ENCODE measurements at regions not wholly inside any gene's neighbourhood (a gene's known extent, or its start where the extent isn't known, plus 50 kb on each side); places are given as distances from the start of the nearest gene placed in this dataset.

DNA sequence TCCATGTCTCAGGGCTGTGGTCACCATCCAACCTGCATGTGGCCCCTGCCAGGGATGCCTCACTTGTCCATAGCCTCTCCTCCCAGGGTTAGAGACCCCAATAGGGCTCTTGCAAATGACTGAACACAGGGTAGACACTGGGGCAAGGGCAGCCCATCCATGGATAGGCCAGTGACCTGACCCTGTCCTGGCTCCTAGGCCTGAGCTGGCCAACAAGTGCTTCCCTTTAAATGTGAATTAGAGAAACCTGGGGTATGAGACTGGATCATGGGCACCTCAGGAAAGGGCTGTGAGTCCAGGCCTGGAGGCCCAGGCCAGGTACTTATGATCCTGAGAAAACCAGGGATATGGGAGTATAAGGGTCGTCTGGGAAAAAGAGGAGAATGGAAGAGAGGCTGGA, 64.5 kb downstream of the COPS8 start:
- DNase-seq = no peak

DNA sequence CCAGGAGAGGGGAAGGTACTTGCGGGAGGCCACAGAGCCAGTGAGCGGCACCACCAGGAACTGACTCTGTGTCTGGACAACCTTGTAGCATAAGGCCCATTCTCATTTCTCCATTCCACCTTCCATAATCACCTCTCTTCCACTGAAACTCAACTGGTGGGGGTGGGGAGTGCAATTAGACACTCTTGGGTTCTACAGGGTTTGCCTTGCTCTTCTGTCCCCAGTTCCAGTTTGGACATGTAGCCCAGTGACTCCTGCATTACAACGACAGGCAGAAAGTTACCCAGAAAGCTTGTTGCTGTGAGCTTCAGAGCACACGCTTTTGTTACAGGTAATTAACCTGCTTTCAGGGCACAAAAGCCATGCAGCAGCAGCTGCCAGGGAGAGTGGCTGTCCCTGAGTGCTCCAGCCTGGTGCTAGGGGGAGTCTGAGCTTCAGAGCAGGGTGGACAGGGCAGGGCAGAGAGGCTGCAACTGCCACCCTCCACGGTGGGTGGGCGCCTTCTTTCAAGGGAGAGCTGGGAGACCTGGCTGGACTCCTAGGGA, 65.2 kb downstream of the COPS8 start:
- no peak for DNase-seq

DNA sequence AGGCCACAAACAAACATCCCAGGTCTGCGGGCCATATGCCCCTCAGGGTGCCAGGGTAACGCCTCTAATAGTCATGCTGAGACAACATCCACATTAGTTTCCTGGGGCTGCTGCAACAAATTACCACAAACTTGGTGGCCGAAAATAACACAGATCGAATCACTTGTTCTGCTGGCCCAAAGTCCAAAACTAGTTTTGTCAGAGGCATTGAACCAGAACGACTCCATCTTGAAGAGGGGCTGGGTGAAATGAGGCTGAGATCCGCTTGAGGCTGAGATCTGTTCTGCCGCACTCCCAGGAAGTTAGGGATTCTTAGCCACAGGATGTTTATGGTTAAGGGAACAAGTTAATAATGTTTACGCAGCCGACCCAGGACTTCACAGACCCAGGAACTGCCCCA, 66.7 kb downstream of the COPS8 start:
- no peak for DNase-seq

DNA sequence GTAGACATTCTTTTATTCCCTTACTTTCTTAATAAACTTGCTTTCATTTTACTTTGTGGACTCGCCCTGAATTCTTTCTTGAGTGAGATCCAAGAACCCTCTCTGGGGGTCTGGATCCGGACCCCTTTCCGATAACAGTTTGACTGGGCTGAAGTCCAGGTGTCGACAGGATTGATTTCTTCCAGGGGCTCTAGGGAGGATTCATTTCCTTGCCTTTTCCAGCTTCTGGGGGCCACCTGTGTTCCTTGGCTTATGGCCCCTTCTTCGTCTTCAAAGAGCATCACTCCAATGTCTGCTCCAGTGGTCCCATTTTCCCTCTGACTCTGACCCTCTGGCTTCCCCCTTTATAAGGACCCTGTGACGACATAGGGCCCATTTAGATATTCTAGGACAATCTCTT, 67.5 kb downstream of the COPS8 start:
- DNase-seq = no peak

DNA sequence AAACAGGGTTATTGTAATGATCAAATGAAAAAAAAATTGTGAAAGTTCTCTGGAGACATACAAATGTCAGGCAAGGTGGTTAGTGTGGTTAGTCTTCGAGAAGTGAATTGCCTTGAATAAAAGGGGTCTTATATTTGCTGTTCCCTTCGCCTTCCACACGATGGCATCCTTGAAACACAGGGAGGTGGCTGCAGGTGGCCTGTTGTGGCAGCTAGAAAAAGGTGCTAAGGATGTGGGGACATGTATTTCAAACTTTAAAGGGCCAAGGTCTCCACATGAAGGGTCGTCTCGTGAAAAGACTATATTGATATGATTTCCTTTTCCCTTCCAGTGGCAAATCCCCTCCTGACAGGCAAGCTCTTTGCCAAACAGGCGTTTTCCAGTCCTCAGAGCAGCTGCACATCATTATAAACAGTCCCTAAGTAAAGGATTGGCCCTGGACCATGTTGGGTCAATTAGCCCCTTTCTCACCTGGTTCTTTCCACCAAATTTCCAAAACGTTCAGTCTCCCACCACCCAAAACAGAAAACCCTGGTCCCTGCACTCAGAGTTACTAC, 68.5 kb downstream of the COPS8 start:
- peak; percentile 19 for DNase-seq

DNA sequence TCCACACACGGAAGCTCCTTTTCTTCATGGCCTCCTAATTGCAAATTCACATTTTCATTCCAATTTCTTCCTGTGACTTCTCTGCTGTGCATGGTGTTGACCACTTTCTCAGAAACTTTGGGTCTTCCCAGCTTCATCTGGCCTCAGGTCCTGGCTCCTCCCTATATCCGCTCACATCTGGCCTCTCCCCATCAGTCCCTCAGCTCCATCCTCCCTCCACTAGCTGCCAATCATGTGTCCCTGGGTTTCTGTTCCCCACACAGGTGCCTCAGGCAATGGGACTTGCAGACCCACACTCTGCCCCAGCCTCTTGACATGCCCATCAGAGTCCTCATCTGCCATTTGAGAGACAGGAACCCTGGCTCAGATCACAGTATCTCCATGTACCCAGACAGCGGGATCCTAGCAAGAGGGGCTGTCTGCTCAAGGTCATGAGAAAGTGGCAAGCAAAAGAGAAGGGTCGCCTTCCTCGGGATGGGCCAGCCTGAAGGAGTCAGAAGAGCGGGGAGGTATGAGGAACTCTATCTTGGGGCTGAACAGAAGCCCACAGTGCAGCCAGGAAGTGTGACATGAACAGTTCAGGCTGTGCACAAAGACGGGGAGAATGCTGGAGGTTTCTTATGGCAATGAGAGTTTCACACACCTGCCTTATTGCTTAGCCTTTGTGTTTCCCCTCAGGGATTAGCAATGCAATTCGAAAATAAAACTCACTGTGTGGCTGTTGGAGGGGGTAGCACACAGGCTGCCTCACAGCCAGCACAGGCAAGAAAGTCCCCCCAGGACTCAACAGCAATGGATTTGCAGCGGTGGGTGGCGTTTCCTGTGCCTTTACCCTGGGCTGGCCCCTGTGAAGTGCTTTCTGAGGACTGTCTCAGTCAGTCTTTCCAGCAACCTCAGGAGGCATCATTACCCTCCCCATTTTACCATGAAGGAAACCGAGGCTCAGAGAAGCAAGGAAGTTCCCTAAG, 69.5 kb downstream of the COPS8 start:
- no peak for DNase-seq

DNA sequence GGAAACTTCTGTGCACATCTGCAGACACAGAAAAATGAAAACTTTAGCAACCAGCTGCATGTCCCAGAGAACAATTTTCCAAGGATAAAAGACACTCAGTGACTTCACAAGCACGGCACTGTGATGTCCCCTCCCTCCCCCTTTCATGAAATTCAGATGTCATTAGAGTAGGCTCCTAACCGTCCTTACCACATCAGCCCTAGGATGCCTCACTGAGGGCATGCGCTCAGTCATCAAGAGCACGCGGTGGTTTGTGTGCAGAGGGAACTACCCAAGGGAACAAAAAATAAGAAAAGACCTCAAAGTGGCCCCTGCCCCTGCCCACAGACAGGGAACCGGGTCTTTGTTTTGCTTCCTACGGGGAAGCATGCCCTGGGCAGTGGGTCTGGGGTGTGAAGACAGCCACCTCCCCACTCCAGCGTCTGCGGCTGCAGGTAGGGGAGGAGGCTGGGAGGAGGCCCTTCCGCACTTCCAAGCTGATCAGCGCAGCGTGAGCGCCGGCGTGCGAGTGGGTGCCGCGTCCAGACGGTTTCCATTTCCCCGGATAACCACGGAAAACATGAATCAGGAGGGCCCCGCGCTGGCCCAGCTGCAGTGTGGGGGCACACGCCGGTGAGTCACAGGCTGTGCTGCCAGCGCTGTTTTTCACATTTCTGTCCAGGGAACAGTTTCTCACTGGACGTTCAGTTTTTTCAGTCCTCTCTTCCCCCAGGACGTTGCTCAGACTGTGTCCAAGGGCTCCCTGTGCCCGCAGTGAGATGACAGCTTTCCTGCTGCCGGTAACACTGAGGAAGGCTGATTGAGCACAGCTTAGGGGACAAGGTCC, 70.6 kb downstream of the COPS8 start:
- peak; percentile 82 for DNase-seq

DNA sequence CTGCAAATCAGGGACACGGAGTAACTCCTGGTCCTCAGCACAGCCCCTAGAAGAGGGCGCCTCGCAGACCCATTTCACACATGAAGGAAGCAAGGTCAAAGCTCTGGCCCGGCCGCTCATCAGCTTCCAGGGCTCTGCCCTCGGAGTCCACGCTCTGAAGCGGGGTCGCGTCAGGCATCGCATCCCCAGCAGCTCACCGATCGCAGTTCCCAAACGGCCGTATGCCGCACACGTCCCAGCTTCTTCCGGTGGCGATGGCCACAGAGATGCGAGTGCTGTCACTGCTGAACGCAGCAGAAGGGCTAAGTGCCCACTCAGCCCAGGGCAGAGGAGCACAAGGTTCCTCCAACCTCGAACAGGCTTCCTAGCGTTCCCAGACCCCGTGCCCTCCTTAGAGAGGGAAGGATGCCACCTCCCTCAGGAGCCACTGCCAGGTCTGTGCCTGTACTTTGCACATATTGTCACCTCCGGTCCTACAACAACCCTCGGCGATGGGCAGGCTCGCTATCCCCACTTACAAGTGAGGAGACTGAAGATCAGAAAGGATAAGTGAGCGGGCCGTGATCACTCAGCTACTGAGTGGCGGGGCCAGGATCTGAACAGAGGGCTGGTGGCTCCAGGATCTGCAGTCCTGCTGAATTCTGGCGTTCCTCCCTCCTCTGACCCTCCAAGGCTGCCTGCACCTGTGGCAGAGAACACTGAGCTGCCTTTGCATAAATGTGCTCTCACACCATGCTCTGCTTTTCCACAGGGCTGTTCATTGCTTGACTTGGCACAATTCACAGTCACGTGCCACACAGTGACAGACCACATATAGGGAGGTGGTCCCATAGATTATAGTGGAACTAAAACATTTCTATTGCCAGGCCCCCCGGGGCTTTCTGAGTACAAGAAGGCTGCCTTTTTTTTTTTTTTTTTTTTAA, 71.4 kb downstream of the COPS8 start:
- no peak for DNase-seq

DNA sequence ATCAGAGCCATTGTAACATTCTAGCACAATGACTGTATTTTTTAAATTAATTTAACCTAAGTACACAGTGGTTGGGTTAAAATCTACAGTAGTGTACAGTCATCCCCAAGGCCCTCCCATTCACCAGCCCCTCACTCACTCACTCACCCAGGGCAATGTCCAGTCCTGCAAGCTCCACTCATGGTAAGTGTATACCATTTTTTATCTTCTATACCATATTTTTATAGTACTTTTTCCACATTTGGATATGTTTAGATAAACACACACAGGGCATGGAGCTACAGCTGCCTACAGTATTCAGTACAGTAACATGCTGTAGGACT, 72.1 kb downstream of the COPS8 start:
- no peak for DNase-seq

DNA sequence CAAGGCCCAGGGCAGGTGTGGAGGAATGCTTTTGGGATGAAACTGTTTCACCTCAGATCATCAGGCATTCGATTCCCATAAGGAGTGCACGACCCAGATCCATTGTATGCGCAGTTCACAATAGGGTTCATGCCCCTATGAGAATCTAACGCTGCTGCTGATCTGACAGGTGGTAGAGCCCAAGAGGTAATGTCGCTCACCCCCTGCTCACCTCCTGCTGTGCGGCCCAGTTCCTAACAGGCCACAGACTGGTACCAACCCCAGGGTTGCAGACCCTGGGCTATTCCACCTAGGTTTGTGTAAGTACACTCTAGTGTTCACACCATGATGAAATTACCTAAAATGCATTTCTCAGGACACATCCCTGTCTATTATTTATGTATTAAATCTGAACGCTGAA, 72.5 kb downstream of the COPS8 start:
- no peak for DNase-seq

DNA sequence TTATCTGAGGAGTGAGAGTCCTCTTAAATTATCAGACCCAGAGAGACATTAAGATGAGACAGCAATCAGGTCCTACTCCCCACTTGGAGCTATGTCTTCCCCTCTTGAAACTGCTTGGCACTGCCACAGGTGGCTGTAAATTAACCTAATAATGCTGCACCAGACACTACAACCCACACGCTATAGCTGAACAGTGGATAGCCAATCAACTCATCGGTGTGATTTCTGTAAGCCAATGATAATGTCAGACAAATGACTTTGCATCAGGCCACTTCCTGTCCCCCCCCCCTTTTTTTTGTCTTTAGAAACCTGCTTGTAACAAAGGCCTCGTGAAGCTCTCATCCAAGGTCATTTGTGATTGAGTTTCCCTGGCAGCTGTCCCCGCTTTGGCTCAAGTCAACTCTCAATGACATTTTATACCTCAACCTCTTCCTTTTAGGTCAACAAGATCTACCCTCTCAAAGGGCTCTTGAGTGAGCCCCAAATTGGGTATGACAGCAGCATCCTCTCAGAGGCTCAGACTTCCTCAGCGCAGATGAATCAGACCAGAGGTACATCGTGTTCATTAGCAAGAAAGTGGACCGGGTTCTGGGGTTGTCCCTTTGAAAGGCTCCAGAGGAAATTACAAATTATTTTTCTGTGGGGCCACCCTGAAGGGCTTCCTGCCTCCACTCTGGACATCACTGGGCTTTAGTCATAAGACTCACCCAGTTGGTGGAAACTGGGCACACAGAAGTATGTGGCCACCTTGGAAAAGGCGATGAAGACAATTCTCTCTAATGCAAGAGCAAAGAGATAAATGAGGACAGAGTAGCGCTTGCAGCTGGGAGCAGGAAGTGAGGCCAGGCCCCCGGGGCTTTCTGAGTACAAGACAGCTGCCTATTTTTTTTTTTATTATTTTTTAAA, 73.6 kb downstream of the COPS8 start:
- no peak for DNase-seq

DNA sequence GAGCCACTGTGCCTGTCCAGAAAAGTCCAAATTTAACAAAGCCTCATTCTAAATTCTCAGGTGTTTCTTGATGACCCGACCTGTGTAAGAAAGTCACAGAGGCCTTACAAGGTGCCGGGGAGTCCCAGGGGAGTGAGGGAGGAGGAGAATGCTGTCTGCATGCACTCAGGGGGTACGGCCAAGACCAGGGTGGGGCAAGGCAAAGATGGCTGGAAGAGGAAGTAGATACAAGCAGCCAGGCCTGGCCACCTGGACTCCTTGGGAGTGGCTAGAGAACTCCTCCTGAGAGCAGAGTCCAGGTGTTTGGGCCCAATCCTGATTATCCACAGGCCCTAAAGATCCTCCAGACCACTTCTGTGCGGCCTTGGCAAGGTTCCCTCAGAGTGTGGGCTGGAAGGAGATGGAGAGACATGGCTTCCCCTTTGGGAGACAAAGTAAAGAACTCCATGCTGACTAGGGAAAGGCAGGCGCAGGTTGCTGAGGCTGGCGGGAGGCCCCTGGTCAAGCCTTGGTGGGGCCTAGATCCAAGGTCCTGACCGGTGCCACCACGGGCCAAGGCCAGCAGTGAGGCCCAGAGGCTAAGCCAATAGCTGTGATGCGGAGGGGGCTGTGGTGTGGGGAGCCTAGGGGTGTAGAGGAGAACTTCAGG, 74.7 kb downstream of the COPS8 start:
- no peak for DNase-seq

DNA sequence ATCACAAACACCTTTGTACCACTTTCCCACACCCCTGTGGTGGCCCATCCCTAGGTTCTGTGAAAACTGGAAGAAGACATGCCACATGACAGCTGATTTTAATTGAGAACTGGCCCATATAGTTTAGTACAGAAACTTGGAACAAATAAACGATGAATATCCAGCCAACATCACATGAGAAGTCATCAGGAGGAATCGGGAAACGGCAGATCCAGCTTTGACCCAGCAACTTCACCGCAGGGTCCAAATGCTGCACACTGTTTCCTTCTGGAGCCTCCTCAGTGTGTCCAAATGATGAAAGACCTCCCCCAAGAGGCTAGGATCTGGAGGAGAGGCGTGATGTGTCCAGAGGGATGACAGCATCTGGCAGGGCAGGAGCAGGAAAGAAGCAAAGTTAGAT, 75.5 kb downstream of the COPS8 start:
- no peak for DNase-seq

DNA sequence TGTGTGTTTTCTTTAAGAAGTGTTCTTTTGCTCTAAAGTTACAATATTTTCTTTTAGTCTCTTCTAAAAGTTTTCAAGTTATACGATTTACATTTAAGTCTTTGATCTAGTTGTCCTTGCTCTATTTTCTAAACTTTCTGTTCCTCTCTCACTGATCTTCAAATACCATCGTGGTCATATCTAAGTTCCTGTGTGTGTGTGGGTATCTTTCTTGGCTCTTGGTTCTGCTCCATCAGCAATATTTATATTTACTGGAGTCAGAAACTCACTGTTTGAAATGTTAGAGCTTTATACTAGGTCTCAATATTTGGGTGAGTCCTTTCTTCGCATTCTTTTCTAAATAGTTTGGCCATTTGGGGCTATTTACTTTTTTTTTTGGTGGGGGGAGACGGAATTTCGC, 77.3 kb downstream of the COPS8 start:
- DNase-seq = peak; percentile 45

DNA sequence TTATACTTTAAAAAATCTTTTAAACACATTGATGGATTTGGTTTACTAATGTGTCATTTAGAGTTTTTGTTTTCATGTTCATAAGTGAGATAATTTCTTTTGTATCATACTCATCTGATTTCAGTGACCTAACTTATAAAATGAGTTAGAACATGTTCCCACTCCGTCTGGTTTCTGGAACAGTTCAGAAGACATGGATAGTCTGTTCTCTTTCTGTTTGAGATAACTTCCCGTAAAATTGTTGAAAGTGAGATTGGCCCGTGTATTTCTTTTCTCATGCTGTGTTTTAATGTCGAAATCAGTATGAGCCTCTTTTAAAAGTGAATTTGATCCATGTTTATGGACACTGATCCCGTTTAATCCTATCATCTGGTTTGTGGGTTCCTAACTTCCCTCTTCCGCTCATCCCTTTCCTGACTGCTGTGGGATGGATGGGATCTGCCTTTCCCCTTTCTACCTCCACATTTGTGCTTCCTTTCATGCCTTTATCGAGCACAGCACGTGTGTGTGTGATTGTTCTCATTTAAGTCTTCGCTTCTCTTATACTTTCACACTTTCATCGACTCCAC, 78.9 kb downstream of the COPS8 start:
- no peak for DNase-seq

DNA sequence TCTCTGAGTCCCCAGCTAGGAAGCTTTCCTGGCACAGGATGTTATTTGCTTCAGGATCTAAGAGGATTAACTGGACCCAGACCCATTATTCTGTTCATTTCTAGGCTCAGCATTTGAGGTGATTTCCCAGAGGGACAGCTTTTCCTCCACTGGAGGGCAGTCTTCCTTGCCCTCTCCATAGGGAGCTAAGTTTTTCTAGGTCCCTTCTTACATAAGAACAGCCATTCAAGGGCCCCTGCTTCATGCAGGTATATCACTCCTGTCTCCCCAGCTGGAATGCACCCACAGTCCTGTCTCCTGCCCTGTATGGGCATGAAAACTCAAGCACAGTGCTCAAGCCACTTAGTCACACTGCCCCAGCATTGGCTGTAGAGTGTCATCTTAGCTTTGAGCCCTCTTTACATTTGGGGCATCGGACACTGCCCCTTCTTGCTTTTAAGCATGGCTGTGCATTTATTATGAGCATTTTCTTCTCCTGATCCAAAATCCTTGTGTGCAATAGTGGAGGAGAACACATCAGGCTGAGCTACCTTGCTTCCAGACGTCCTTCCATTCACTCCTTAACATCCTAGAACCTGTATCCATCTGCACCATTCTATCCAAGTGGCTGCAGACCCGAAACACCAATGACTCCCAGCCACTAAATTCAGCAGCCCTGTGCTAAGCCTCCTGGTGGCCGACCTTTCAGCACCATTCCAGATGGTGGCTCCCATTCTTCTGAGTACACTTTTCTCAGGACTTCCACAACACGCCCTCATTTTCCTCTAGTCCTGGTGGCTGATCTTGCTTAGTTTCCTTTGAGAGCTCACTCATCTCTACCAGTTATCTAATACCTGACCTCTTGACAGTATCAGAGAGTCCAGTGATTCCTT, 80.0 kb downstream of the COPS8 start:
- no peak for DNase-seq

DNA sequence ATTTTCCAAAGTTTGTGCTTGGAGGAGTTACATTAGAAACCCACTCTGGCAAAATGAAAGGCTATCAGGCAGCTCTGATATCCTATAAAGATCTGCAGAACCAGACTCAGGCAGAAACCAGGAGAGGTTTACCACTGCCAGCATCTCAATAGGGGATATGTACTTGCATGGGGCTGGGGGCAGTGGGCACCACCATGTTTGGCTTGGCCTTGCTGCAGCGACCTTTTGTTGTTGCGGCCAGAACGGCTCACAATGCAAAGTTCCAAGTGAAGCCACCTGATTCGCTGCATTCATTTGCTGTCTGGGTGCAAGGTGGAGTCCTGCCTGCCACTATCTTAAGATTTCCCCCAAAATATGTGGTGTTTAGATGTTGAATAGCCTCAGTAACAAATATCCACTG, 81.3 kb downstream of the COPS8 start:
- no peak for DNase-seq

DNA sequence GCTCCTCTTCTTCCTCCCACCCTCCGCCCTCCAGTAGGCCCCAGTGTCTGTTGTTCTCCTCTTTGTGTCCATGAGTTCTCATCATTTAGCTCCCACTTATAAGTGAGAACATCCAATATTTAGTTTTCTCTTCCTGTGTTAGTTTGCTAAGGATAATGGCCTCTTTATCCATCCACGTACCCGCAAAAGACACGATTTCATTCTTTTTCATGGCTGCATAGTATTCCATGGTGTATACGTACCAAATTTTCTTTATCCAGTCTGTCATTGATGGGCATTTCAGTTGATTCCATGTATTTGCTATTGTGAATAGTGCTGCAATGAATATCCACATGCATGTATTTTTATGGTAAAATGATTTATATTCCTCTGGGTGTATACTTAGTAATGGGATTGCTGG, 82.2 kb downstream of the COPS8 start:
- no peak for DNase-seq

DNA sequence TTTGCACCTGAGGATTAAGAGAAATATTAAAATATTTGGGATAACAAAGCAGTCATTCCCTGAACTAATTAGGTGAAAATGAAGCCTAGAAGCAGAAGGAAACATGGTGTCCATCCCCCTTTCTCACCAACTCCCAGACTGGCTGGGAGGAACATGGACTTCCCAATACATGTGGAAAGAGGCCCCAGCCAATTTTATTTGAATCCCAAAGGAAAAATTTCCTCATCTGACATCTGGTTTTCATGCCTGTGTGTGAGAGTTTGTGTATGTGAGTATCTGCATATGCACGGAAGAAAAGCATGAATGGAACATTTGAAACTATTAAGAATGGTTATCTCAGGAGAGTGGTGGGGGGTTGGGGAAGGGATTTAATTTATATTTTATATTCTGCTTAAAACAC, 84.3 kb downstream of the COPS8 start:
- DNase-seq = no peak

Data from MV-4-11 (cell line).